Endothelial cell of umbilical vein (primary cell): ENCODE measurements at regions not wholly inside any gene's neighbourhood (a gene's known extent, or its start where the extent isn't known, plus 50 kb on each side); places are given as distances from the start of the nearest gene placed in this dataset.
"Not testable (repeated sequence)": the region's sequence is repeated elsewhere in the genome, so short reads cannot be mapped to it uniquely, and the experiment has no call there.

Experiments used
- BruUV-seq: library from RNA; stranded (reverse); fragments of 400-500 nt; replicated peaks from 2 replicates; lab custom pipeline; 2021; lab: Mats Ljungman, UMichigan
- CTCF ChIA-PET: fragments of 300-600, 350-600 bp; sonication (Branson Sonifier 250); formaldehyde crosslinking; loops from one replicate; lab custom pipeline; 2021; ENCODE audit warnings: antibody characterized with exemption, inconsistent platforms; lab: Charles Lee
- POLR2A ChIA-PET: fragments of 300-600, 350-600 bp; sonication (Branson Sonifier 250); formaldehyde crosslinking; loops from one replicate; lab custom pipeline; 2021; ENCODE audit warnings: antibody characterized with exemption, inconsistent platforms; lab: Charles Lee
- DNase-seq: peaks from one replicate; pipeline ENCODE4 v3.0.0-alpha.2; 2011; ENCODE audit warnings: low read depth, low spot score
- FAIRE-seq: peaks from 2 replicates; lab custom pipeline; 2011; peaks lifted over from hg19 to GRCh38; lab: Jason Lieb, UNC
- H2AFZ ChIP-seq: 2 replicates; pipeline ENCODE4 v1.6.0; 2012; ENCODE audit warnings: low read depth, low read length, control low read depth, inconsistent platforms
- H3K27ac ChIP-seq: 2 replicates; pipeline ENCODE4 v1.5.1; 2011; ENCODE audit warnings: low read depth, mild to moderate bottlenecking, control low read depth, low read length, moderate library complexity; ENCODE audit not compliant: insufficient read depth
- H3K27me3 ChIP-seq, 2 experiments: 2 replicates each; pipeline versions ENCODE4 v1.6.0 to v1.6.1; 2011; ENCODE audit warnings: low read length in 2 of 2, mixed read lengths in 1 of 2; ENCODE audit not compliant: control insufficient read depth in 2 of 2, insufficient read depth in 2 of 2
- H3K36me3 ChIP-seq, 2 experiments: 2 replicates in 1 of 2; 3 replicates in 1 of 2; pipeline ENCODE4 v1.5.1; 2011; ENCODE audit warnings: low read length in 2 of 2, mild to moderate bottlenecking in 1 of 2, moderate library complexity in 1 of 2; ENCODE audit not compliant: control insufficient read depth in 2 of 2, insufficient read depth in 2 of 2; ENCODE audit errors: extremely low read depth in 1 of 2
- H3K4me1 ChIP-seq: 3 replicates; pipeline ENCODE4 v1.5.1; 2011; ENCODE audit warnings: mild to moderate bottlenecking, low read length; ENCODE audit not compliant: control insufficient read depth, insufficient read depth; ENCODE audit errors: extremely low read depth
- H3K4me2 ChIP-seq: 2 replicates; pipeline ENCODE4 v1.6.1; 2011; ENCODE audit warnings: low read length, control low read depth, mixed read lengths; ENCODE audit not compliant: insufficient read depth
- H3K4me3 ChIP-seq, 3 experiments: fragments of 200-600 bp in 1 of 3; sonication (generic), shearing (Covaris generic) in 1 of 3; replicated peaks in 1 of 3; 2 replicates each; pipeline ENCODE4 v1.5.1; 2011 to 2016; ENCODE audit warnings: control low read depth in 3 of 3, low read length in 3 of 3, mild to moderate bottlenecking in 2 of 3, inconsistent platforms in 1 of 3, low read depth in 1 of 3, moderate library complexity in 1 of 3; ENCODE audit not compliant: insufficient read depth in 1 of 3
- H3K79me2 ChIP-seq: 2 replicates; pipeline ENCODE4 v1.6.0; 2012; ENCODE audit warnings: low read length, inconsistent platforms; ENCODE audit not compliant: control insufficient read depth, insufficient read depth
- H3K9ac ChIP-seq: replicated peaks from 2 replicates; pipeline ENCODE3; 2011; ENCODE audit warnings: low read length, control low read depth; ENCODE audit not compliant: insufficient read depth; ENCODE audit errors: extremely low read depth
- H3K9me1 ChIP-seq: replicated peaks from 3 replicates; pipeline ENCODE4 v1.6.0; 2011; ENCODE audit warnings: mild to moderate bottlenecking, low read length; ENCODE audit not compliant: control insufficient read depth, insufficient read depth; ENCODE audit errors: extremely low read depth
- H3K9me3 ChIP-seq: replicated peaks from 2 replicates; pipeline ENCODE4 v1.5.1; 2012; ENCODE audit warnings: low read length, inconsistent platforms; ENCODE audit not compliant: control insufficient read depth, insufficient read depth
- H4K20me1 ChIP-seq: replicated peaks from 2 replicates; pipeline ENCODE3; 2011; ENCODE audit warnings: mild to moderate bottlenecking, low read length; ENCODE audit not compliant: control insufficient read depth, insufficient read depth; ENCODE audit errors: extremely low read depth
- CTCF ChIP-seq, 2 donors: IDR thresholded peaks; 1 replicate in 1 of 2; 2 replicates in 1 of 2; pipeline ENCODE4 v1.5.1; 2011; ENCODE audit warnings: low read length in 2 of 2, mild to moderate bottlenecking in 2 of 2, moderate library complexity in 2 of 2, control low read depth in 1 of 2, inconsistent platforms in 1 of 2, low read depth in 1 of 2; ENCODE audit not compliant: insufficient read depth in 1 of 2; ENCODE audit errors: extremely low read depth in 1 of 2
- EZH2 ChIP-seq: IDR thresholded peaks from 2 replicates; pipeline ENCODE4 v1.6.1; 2012; ENCODE audit warnings: borderline replicate concordance, low read depth, mild to moderate bottlenecking, moderate library complexity, low read length, inconsistent platforms; ENCODE audit not compliant: severe bottlenecking
- FOS ChIP-seq: IDR thresholded peaks from 2 replicates; pipeline ENCODE4 v1.6.1; 2011; ENCODE audit warnings: mild to moderate bottlenecking, low read length, moderate library complexity, borderline replicate concordance; ENCODE audit not compliant: insufficient read depth
- GATA2 ChIP-seq: IDR thresholded peaks from 2 replicates; pipeline ENCODE4 v1.7.0; 2011; ENCODE audit warnings: low read depth, mild to moderate bottlenecking, moderate library complexity, mixed read lengths, low read length; ENCODE audit not compliant: insufficient read length, insufficient read depth
- JUN ChIP-seq: IDR thresholded peaks from 2 replicates; pipeline ENCODE4 v1.6.1; 2011; ENCODE audit warnings: borderline replicate concordance, low read depth; ENCODE audit not compliant: insufficient read length, insufficient read depth
- MAX ChIP-seq: IDR thresholded peaks from 2 replicates; pipeline ENCODE4 v1.6.1; 2011; ENCODE audit not compliant: insufficient read depth, insufficient read length
- MYC ChIP-seq: IDR thresholded peaks from one replicate; pipeline ENCODE4 v1.6.1; 2011; ENCODE audit warnings: mild to moderate bottlenecking, low read depth, low read length
- POLR2A ChIP-seq: IDR thresholded peaks from 2 replicates; pipeline ENCODE4 v1.6.1; 2012; ENCODE audit warnings: low read depth, mild to moderate bottlenecking, control low read depth, low read length
- POLR2AphosphoS5 ChIP-seq: IDR thresholded peaks from 2 replicates; pipeline ENCODE4 v1.6.1; 2012; ENCODE audit warnings: low read depth, mild to moderate bottlenecking, control low read depth, low read length, moderate library complexity; ENCODE audit not compliant: insufficient read depth
- dilution Hi-C: fragments of 300-500 bp; cut with MboI; formaldehyde crosslinking; loops from one replicate; pipeline ENCODE4 v1.15.0; 2019; ENCODE audit warnings: low sequenced_read_pairs; ENCODE audit not compliant: extremely low pct_ligation_motif_present
- intact Hi-C: fragments of 100-400 bp; cut with micrococcal nuclease; formaldehyde crosslinking; loops from one replicate; pipeline ENCODE4 v1.10.0; 2022

GRCh38 chr5:97297704-97298091, 114.7 kb upstream of the RIOK2 start:
- Histone ChIP-seq H3K9ac (no peak overlapping the region), H3K9me1 (no peaks in the 10 kb centered on the region), H3K4me3 (no peak overlapping the region), H3K79me2 (no peaks in the 10 kb centered on the region), H3K4me1 (no peaks in the 10 kb centered on the region), H3K27me3 (no peaks in the 10 kb centered on the region), H3K9me3 (no peaks in the 10 kb centered on the region), H4K20me1 (no peaks in the 10 kb centered on the region), H2AFZ (no peak overlapping the region), H3K4me2 (no peak overlapping the region), H3K36me3 (no peaks in the 10 kb centered on the region), H3K27ac (no peak overlapping the region)
- ChIA-PET POLR2A (no interaction called here), CTCF (interaction anchor here (1.0 to 2.6 kb wide), 6 partner anchors 67 to 1499 kb away, joined by 3 to 20 read pairs (median 4); no protein-coding TSS in a partner anchor)
- intact Hi-C loops (loop anchor here (1.0 to 5.0 kb wide), 4 partner anchors 235 to 1530 kb away; no protein-coding TSS in a partner anchor), dilution Hi-C loops (no loop called here)
- TF ChIP-seq MAX (no peak), CTCF (IDR thresholded peaks at IDR 0.05; ENCODE audit: extremely low read depth in 1 of 2, insufficient read depth in 1 of 2, low read depth in 1 of 2, low read length in 2 of 2) (no peak), MYC (no peak), POLR2AphosphoS5 (no peak), POLR2A (no peak), GATA2 (no peak), FOS (no peak), EZH2 (no peak), JUN (no peak)
- no peak for FAIRE-seq
- no peak for DNase-seq
- no TSS peak for BruUV-seq

- H3K9ac ChIP-seq, H3K4me2 ChIP-seq, H3K9me3 ChIP-seq, H3K9me1 ChIP-seq, FAIRE-seq, BruUV-seq, intact Hi-C loops, H4K20me1 ChIP-seq, POLR2A ChIA-PET, H3K4me1 ChIP-seq, H3K27me3 ChIP-seq, H3K27ac ChIP-seq, H3K79me2 ChIP-seq, dilution Hi-C loops, CTCF ChIA-PET, DNase-seq, H2AFZ ChIP-seq, H3K4me3 ChIP-seq, H3K36me3 ChIP-seq: not testable (repeated sequence)
Measured at GRCh38 chr5:97301181-97301580, 118.1 kb upstream of the RIOK2 start.
